OCI-LY1 (cell line): ENCODE measurements at regions not wholly inside any gene's neighbourhood (a gene's known extent, or its start where the extent isn't known, plus 50 kb on each side); places are given as distances from the start of the nearest gene placed in this dataset.
"Not testable (repeated sequence)": the region's sequence is repeated elsewhere in the genome, so short reads cannot be mapped to it uniquely, and the experiment has no call there.

Source experiments
- H2AFZ ChIP-seq: fragments of 200-600 bp; sonication (generic), shearing (Covaris generic); 2 replicates; pipeline ENCODE4 v1.6.0; 2014; ENCODE audit warnings: antibody characterized with exemption, mild to moderate bottlenecking, low read length
- H3F3A ChIP-seq: fragments of 200-600 bp; sonication (generic), shearing (Covaris generic); 2 replicates; pipeline ENCODE4 v1.6.0; 2014; ENCODE audit warnings: mild to moderate bottlenecking, antibody characterized with exemption, low read length, moderate library complexity; ENCODE audit not compliant: insufficient read depth
- H3K27ac ChIP-seq: fragments of 200-600 bp; sonication (generic); 2 replicates; pipeline ENCODE4 v1.5.1; 2014; ENCODE audit warnings: low read length, mixed run types, mild to moderate bottlenecking, low read depth; ENCODE audit not compliant: poor library complexity, severe bottlenecking
- H3K27me3 ChIP-seq: fragments of 200-600 bp; sonication (generic); 2 replicates; pipeline ENCODE4 v1.6.0; 2014; ENCODE audit warnings: antibody characterized with exemption, mild to moderate bottlenecking, low read length, moderate library complexity; ENCODE audit not compliant: insufficient read depth
- H3K36me3 ChIP-seq: fragments of 200-600 bp; sonication (generic); 2 replicates; pipeline ENCODE4 v1.6.1; 2014; ENCODE audit warnings: mild to moderate bottlenecking, antibody characterized with exemption, low read length, moderate library complexity, mixed read lengths; ENCODE audit not compliant: insufficient read depth
- H3K4me1 ChIP-seq: fragments of 200-600 bp; sonication (generic); 2 replicates; pipeline ENCODE4 v1.5.1; 2014; ENCODE audit warnings: mild to moderate bottlenecking, low read length, moderate library complexity; ENCODE audit not compliant: insufficient read depth, severe bottlenecking
- H3K4me2 ChIP-seq: fragments of 200-600 bp; sonication (generic), shearing (Covaris generic); 2 replicates; pipeline ENCODE4 v1.6.1; 2014; ENCODE audit warnings: low read length
- H3K4me3 ChIP-seq: fragments of 200-600 bp; sonication (generic); 2 replicates; pipeline ENCODE4 v1.5.1; 2014; ENCODE audit warnings: low read length, low read depth, mild to moderate bottlenecking, mixed read lengths; ENCODE audit not compliant: poor library complexity, severe bottlenecking
- H3K79me2 ChIP-seq: fragments of 200-600 bp; shearing (Covaris generic); 2 replicates; pipeline ENCODE4 v1.6.1; 2016; ENCODE audit warnings: mixed run types, low read length, mixed read lengths; ENCODE audit not compliant: insufficient read depth
- H3K9ac ChIP-seq: fragments of 200-600 bp; sonication (generic), shearing (Covaris generic); 2 replicates; pipeline ENCODE4 v1.6.1; 2014; ENCODE audit warnings: mild to moderate bottlenecking, low read length, mixed read lengths
- H3K9me2 ChIP-seq: fragments of 200-600 bp; sonication (generic), shearing (Covaris generic); 2 replicates; pipeline ENCODE4 v1.6.1; 2014; ENCODE audit warnings: low read depth, mild to moderate bottlenecking, low read length, mixed read lengths
- H3K9me3 ChIP-seq: fragments of 200-600 bp; shearing (Covaris generic); 2 replicates; pipeline ENCODE4 v1.6.1; 2014; ENCODE audit warnings: low read length, mixed read lengths
- H4K20me1 ChIP-seq: fragments of 200-600 bp; sonication (generic), shearing (Covaris generic); 2 replicates; pipeline ENCODE4 v1.6.0; 2016; ENCODE audit warnings: mild to moderate bottlenecking, low read length; ENCODE audit not compliant: insufficient read depth
- CTCF ChIP-seq: fragments of 200-600 bp; sonication (generic), shearing (Covaris generic); IDR thresholded peaks from 2 replicates; pipeline ENCODE4 v1.5.1; 2017; ENCODE audit warnings: mild to moderate bottlenecking, antibody characterized with exemption, low read length, moderate library complexity, mixed read lengths
- EZH2 ChIP-seq: fragments of 200-600 bp; sonication (generic), shearing (Covaris generic); IDR thresholded peaks from 2 replicates; pipeline ENCODE4 v1.8.0; 2017; ENCODE audit warnings: borderline replicate concordance, mixed run types, mild to moderate bottlenecking, antibody characterized with exemption, low read length, moderate library complexity, mixed read lengths

- Histone ChIP-seq H3K9me3 (no peaks in the 10 kb centered on the region), H3F3A (no peaks in the 10 kb centered on the region), H3K9ac (no peak overlapping the region), H3K4me3 (no peak overlapping the region), H3K4me1 (no peaks in the 10 kb centered on the region), H2AFZ (no peak overlapping the region), H3K9me2 (no peaks in the 10 kb centered on the region), H3K4me2 (no peak overlapping the region), H3K36me3 (no peaks in the 10 kb centered on the region), H4K20me1 (no peaks in the 10 kb centered on the region), H3K27me3 (no peaks in the 10 kb centered on the region), H3K79me2 (no peaks in the 10 kb centered on the region), H3K27ac (no peak overlapping the region)
- TF ChIP-seq EZH2 (no peak), CTCF (no peak)
These were observed 1786.8 kb downstream of the SLITRK5 start for GRCh38 chr13:89457977-89458376.

- H2AFZ ChIP-seq: no peak overlapping the region
- no peaks in the 10 kb centered on the region for H3K4me1 ChIP-seq
- H3K9me3 ChIP-seq: no peaks in the 10 kb centered on the region
- H3K4me3 ChIP-seq: no peak overlapping the region
- no peak overlapping the region for H3K27ac ChIP-seq
- no peaks in the 10 kb centered on the region for H3K9me2 ChIP-seq
- no peak overlapping the region for H3K9ac ChIP-seq
- H3K4me2 ChIP-seq: no peak overlapping the region
- H3K79me2 ChIP-seq: no peaks in the 10 kb centered on the region
- H4K20me1 ChIP-seq: no peaks in the 10 kb centered on the region
- no peaks in the 10 kb centered on the region for H3K27me3 ChIP-seq
- no peaks in the 10 kb centered on the region for H3K36me3 ChIP-seq
- TF ChIP-seq EZH2: no peak
- no peak for TF ChIP-seq CTCF
- no peaks in the 10 kb centered on the region for H3F3A ChIP-seq
These were observed 1787.3 kb downstream of the SLITRK5 start for GRCh38 chr13:89458456-89458855.

- not testable (repeated sequence) for H3F3A ChIP-seq
These were observed 1789.7 kb downstream of the SLITRK5 start for GRCh38 chr13:89460895-89461294.

GRCh38 chr13:89465366-89465765 is 1794.2 kb downstream of the SLITRK5 start:
- H3K9me3 ChIP-seq: no peaks in the 10 kb centered on the region
- H3K4me3 ChIP-seq: no peak overlapping the region
- H3K36me3 ChIP-seq: no peaks in the 10 kb centered on the region
- no peaks in the 10 kb centered on the region for H4K20me1 ChIP-seq
- no peak overlapping the region for H2AFZ ChIP-seq
- H3K9me2 ChIP-seq: no peaks in the 10 kb centered on the region
- H3K79me2 ChIP-seq: no peaks in the 10 kb centered on the region
- no peak for TF ChIP-seq CTCF
- TF ChIP-seq EZH2: no peak
- H3K4me1 ChIP-seq: no peaks in the 10 kb centered on the region
- no peaks in the 10 kb centered on the region for H3K27me3 ChIP-seq
- H3K4me2 ChIP-seq: no peak overlapping the region
- H3K9ac ChIP-seq: no peak overlapping the region
- H3F3A ChIP-seq: no peaks in the 10 kb centered on the region
- no peak overlapping the region for H3K27ac ChIP-seq

More at GRCh38 chr13:89460895-89461294, 1789.7 kb downstream of the SLITRK5 start:
- H3K9me2 ChIP-seq, H3K27ac ChIP-seq, H3K4me3 ChIP-seq, H3K4me2 ChIP-seq, H3K4me1 ChIP-seq, H4K20me1 ChIP-seq, H3K9ac ChIP-seq, H3K27me3 ChIP-seq, H3K36me3 ChIP-seq, H3K79me2 ChIP-seq, H3K9me3 ChIP-seq, H2AFZ ChIP-seq: not testable (repeated sequence)
